ENCODE measurements at regions not wholly inside any gene's neighbourhood (a gene's known extent, or its start where the extent isn't known, plus 50 kb on each side); places are given as distances from the start of the nearest gene placed in this dataset.

- no peak for TF ChIP-seq CTCF (IDR thresholded peaks at IDR 0.05)
- TF ChIP-seq EP300 (IDR thresholded peaks at IDR 0.05): no peak
- no peak for TF ChIP-seq POLR2AphosphoS5 (IDR thresholded peaks at IDR 0.05)
- TF ChIP-seq POLR2A (IDR thresholded peaks at IDR 0.05): no peak
- no peak overlapping the region for H3K27ac ChIP-seq
- peaks cover 0 to 49% (median 36%) of the 10 kb centered on the region in 4 donors for H3K4me1 ChIP-seq
- no peaks in the 10 kb centered on the region for H3K9me3 ChIP-seq
- intact Hi-C loops (cut with DNase I): no loop called here
- H3K27me3 ChIP-seq: no peaks in the 10 kb centered on the region
- no peak for DNase-seq
- 37 to 59% methylated on average over 3 of the region's 3 CpGs for WGBS, 2 donors
- H3K36me3 ChIP-seq: no peaks in the 10 kb centered on the region
- H3K4me3 ChIP-seq: no peak overlapping the region
Observed at GRCh38 chr10:28215930-28216329, 86.9 kb downstream of the MPP7 start.

DNA sequence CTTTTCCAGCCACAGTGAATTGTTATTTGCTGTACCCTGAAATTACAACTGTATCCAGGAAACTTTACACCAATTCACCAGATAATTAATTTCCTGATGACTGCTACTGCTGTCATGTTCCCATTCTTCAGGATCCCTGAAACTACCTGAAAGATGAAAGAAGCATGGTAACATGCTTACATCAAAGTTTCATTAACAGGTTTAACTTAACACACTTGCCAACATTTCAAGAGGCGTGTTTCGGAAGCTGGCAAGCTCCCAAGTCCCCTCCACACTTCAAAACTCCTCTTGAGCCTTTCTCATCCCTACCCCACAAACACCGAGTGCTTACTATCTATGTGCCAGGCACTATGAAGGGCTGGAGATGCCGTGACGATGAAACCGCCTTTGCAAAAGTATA, 88.6 kb downstream of the MPP7 start:
- H3K27me3 ChIP-seq: no peaks in the 10 kb centered on the region
- no peak overlapping the region for H3K27ac ChIP-seq
- DNase-seq: no peak
- 63 to 77% methylated on average over 6 of the region's 6 CpGs for WGBS, 2 donors
- intact Hi-C loops (cut with DNase I): no loop called here
- TF ChIP-seq POLR2AphosphoS5 (IDR thresholded peaks at IDR 0.05) (no peak), POLR2A (IDR thresholded peaks at IDR 0.05) (no peak), EP300 (IDR thresholded peaks at IDR 0.05) (no peak), CTCF (IDR thresholded peaks at IDR 0.05) (no peak)
- H3K9me3 ChIP-seq: no peaks in the 10 kb centered on the region
- H3K36me3 ChIP-seq: no peaks in the 10 kb centered on the region
- peaks cover 0 to 44% (median 25%) of the 10 kb centered on the region in 4 donors for H3K4me1 ChIP-seq
- H3K4me3 ChIP-seq: no peak overlapping the region

DNA sequence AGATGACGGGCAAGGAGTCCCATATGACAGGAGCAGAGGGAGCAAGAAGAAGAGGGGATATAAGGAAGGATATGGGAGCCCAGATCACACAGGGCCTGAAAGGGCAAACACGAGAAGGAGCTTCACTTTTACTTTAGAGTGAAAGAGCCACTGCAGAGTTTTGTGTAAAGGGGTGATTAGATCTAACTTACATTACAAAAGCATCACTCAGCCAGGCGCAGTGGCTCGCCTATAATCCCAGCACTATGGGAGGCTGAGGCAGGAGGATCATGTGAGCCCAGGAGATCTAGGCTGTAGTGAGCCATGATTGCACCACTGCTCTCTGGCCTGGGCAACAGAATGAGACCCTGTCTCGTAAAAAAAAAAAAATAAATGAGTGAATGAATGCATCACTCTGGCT, 91.1 kb downstream of the MPP7 start:
- TF ChIP-seq POLR2A (IDR thresholded peaks at IDR 0.05) (no peak), EP300 (IDR thresholded peaks at IDR 0.05) (no peak), CTCF (IDR thresholded peaks at IDR 0.05) (no peak), POLR2AphosphoS5 (IDR thresholded peaks at IDR 0.05) (no peak)
- H3K27me3 ChIP-seq: no peaks in the 10 kb centered on the region
- intact Hi-C loops (cut with DNase I): no loop called here

GRCh38 chr10:28207799-28208198, 95.1 kb downstream of the MPP7 start:
- intact Hi-C loops (cut with DNase I): no loop called here
- Histone ChIP-seq H3K27ac (no peak overlapping the region), H3K27me3 (no peaks in the 10 kb centered on the region), H3K4me3 (no peak overlapping the region), H3K9me3 (peaks cover 0 to 4% (median 0%) of the 10 kb centered on the region in 4 donors), H3K36me3 (no peaks in the 10 kb centered on the region), H3K4me1 (peaks cover 0 to 9% (median 6%) of the 10 kb centered on the region in 4 donors)
- TF ChIP-seq POLR2A (IDR thresholded peaks at IDR 0.05): no peak
- TF ChIP-seq EP300 (IDR thresholded peaks at IDR 0.05): no peak
- no peak for TF ChIP-seq CTCF (IDR thresholded peaks at IDR 0.05)
- no peak for TF ChIP-seq POLR2AphosphoS5 (IDR thresholded peaks at IDR 0.05)
- 97 to 98% methylated on average over 2 of the region's 2 CpGs for WGBS, 2 donors
- no peak for DNase-seq

More for the DNA sequence above, 91.1 kb downstream of the MPP7 start:
- Histone ChIP-seq H3K4me3 (no peak overlapping the region), H3K27ac (no peak overlapping the region), H3K36me3 (no peaks in the 10 kb centered on the region), H3K9me3 (peaks cover 0 to 4% (median 0%) of the 10 kb centered on the region in 4 donors), H3K4me1 (peaks cover 0 to 20% (median 7%) of the 10 kb centered on the region in 4 donors)
- 96 to 97% methylated on average over 5 of the region's 5 CpGs for WGBS, 2 donors
- DNase-seq: no peak

GRCh38 chr10:28202941-28203352, 99.9 kb downstream of the MPP7 start:
- Histone ChIP-seq H3K36me3 (no peaks in the 10 kb centered on the region), H3K9me3 (peaks cover 0 to 2% (median 0%) of the 10 kb centered on the region in 4 donors), H3K4me3 (peak overlapping the region in 3 of 4 donors; percentile 3 to 24 (median 18)), H3K27ac (peak overlapping the region; percentile 39 to 76 (median 58)), H3K4me1 (peaks cover 3 to 41% (median 32%) of the 10 kb centered on the region in 4 donors), H3K27me3 (no peaks in the 10 kb centered on the region)
- intact Hi-C loops (cut with DNase I): no loop called here
- TF ChIP-seq EP300 (IDR thresholded peaks at IDR 0.05) (no peak), POLR2AphosphoS5 (IDR thresholded peaks at IDR 0.05) (peak in 3 of 4 donors; percentile 39 to 45 (median 45)), CTCF (IDR thresholded peaks at IDR 0.05) (no peak)
- 77 to 89% methylated on average over 5 of the region's 5 CpGs for WGBS, 2 donors
- DNase-seq: peak; percentile 77
